ENCODE measurements at regions not wholly inside any gene's neighbourhood (a gene's known extent, or its start where the extent isn't known, plus 50 kb on each side); places are given as distances from the start of the nearest gene placed in this dataset.

GRCh38 chr2:42874949-42875801, 82.8 kb upstream of the HAAO start:
- TF ChIP-seq SPI1 (IDR thresholded peaks at IDR 0.05; ENCODE audit: low read depth, low read length), result no peak
- no peak for TF ChIP-seq POLR2AphosphoS5 (IDR thresholded peaks at IDR 0.05; ENCODE audit: low read depth, low read length)
- TF ChIP-seq PAX5 (IDR thresholded peaks at IDR 0.05; ENCODE audit: insufficient read depth, low read length, severe bottlenecking), result no peak
- no peak for TF ChIP-seq TAF1 (IDR thresholded peaks at IDR 0.05; ENCODE audit: low read depth, low read length)
- no peak for TF ChIP-seq POU2F2 (IDR thresholded peaks at IDR 0.05; ENCODE audit: low read depth, low read length)
- no peak for TF ChIP-seq POLR2A (IDR thresholded peaks at IDR 0.05; ENCODE audit: low read depth, low read length)
- no peak for FAIRE-seq
- DNase-seq (ENCODE audit: insufficient read length, low spot score), result no peak

- FAIRE-seq (no peak), DNase-seq (ENCODE audit: insufficient read length, low spot score) (no peak)
- TF ChIP-seq POLR2AphosphoS5 (IDR thresholded peaks at IDR 0.05; ENCODE audit: low read depth, low read length) (no peak), SPI1 (IDR thresholded peaks at IDR 0.05; ENCODE audit: low read depth, low read length) (no peak), POLR2A (IDR thresholded peaks at IDR 0.05; ENCODE audit: low read depth, low read length) (no peak), POU2F2 (IDR thresholded peaks at IDR 0.05; ENCODE audit: low read depth, low read length) (no peak), TAF1 (IDR thresholded peaks at IDR 0.05; ENCODE audit: low read depth, low read length) (no peak), PAX5 (IDR thresholded peaks at IDR 0.05; ENCODE audit: insufficient read depth, low read length, severe bottlenecking) (no peak)
Measured at GRCh38 chr2:42872721-42873120, 80.3 kb upstream of the HAAO start.

- TF ChIP-seq SPI1 (IDR thresholded peaks at IDR 0.05; ENCODE audit: low read depth, low read length), result no peak
- no peak for TF ChIP-seq POLR2A (IDR thresholded peaks at IDR 0.05; ENCODE audit: low read depth, low read length)
- TF ChIP-seq PAX5 (IDR thresholded peaks at IDR 0.05; ENCODE audit: insufficient read depth, low read length, severe bottlenecking), result no peak
- no peak for TF ChIP-seq POLR2AphosphoS5 (IDR thresholded peaks at IDR 0.05; ENCODE audit: low read depth, low read length)
- no peak for TF ChIP-seq POU2F2 (IDR thresholded peaks at IDR 0.05; ENCODE audit: low read depth, low read length)
- TF ChIP-seq TAF1 (IDR thresholded peaks at IDR 0.05; ENCODE audit: low read depth, low read length), result no peak
- no peak for FAIRE-seq
Measured at GRCh38 chr2:42871372-42871771, 79.0 kb upstream of the HAAO start.

DNA sequence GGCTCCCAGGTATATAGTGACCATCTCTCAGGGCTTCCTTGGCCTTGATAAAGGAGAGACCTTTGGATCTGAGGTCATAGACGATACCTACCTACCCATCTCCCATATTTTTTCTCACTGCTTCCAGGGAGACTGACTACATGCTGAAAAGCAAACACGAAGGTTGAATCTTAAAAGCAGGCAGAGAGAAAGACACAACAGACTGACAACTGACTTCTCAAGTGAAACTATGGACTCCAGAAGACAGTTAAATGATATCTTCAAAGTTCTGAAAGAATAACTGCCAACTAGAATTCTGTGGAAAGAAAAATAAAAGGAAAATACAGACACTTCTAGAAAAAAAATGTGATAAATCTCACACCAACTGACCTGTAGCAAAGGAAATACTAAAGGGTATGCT, 76.5 kb upstream of the HAAO start:
- FAIRE-seq (no peak), DNase-seq (ENCODE audit: insufficient read length, low spot score) (no peak)
- TF ChIP-seq POU2F2 (IDR thresholded peaks at IDR 0.05; ENCODE audit: low read depth, low read length), result no peak
- TF ChIP-seq PAX5 (IDR thresholded peaks at IDR 0.05; ENCODE audit: insufficient read depth, low read length, severe bottlenecking), result no peak
- TF ChIP-seq SPI1 (IDR thresholded peaks at IDR 0.05; ENCODE audit: low read depth, low read length), result no peak
- no peak for TF ChIP-seq POLR2AphosphoS5 (IDR thresholded peaks at IDR 0.05; ENCODE audit: low read depth, low read length)
- TF ChIP-seq TAF1 (IDR thresholded peaks at IDR 0.05; ENCODE audit: low read depth, low read length), result no peak
- TF ChIP-seq POLR2A (IDR thresholded peaks at IDR 0.05; ENCODE audit: low read depth, low read length), result no peak

More at GRCh38 chr2:42871372-42871771, 79.0 kb upstream of the HAAO start:
- DNase-seq (ENCODE audit: insufficient read length, low spot score), result no peak

DNA sequence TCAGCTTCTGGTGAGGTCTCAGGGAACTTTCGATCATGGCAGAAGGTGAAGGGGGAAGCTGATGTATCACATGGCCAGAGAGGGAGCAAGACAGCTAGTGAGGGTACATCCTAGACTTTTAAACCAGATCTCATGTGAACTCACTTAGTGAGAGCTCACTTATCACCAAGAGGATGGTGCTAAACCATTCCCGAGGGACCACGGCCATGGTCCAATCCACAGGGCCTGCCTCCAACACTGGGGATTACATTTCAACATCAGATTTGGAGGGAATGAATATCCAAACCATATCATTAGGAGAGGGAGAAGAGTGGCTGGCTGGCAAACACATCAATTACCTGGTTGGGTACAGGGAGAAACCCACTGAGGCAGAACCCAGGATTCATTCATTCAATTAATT, 75.7 kb upstream of the HAAO start:
- no peak for TF ChIP-seq POU2F2 (IDR thresholded peaks at IDR 0.05; ENCODE audit: low read depth, low read length)
- TF ChIP-seq PAX5 (IDR thresholded peaks at IDR 0.05; ENCODE audit: insufficient read depth, low read length, severe bottlenecking), result no peak
- TF ChIP-seq TAF1 (IDR thresholded peaks at IDR 0.05; ENCODE audit: low read depth, low read length), result no peak
- no peak for TF ChIP-seq SPI1 (IDR thresholded peaks at IDR 0.05; ENCODE audit: low read depth, low read length)
- no peak for TF ChIP-seq POLR2A (IDR thresholded peaks at IDR 0.05; ENCODE audit: low read depth, low read length)
- no peak for TF ChIP-seq POLR2AphosphoS5 (IDR thresholded peaks at IDR 0.05; ENCODE audit: low read depth, low read length)
- DNase-seq (ENCODE audit: insufficient read length, low spot score) (no peak), FAIRE-seq (no peak)

- FAIRE-seq (no peak), DNase-seq (ENCODE audit: insufficient read length, low spot score) (no peak)
- TF ChIP-seq TAF1 (IDR thresholded peaks at IDR 0.05; ENCODE audit: low read depth, low read length), result no peak
- no peak for TF ChIP-seq POLR2AphosphoS5 (IDR thresholded peaks at IDR 0.05; ENCODE audit: low read depth, low read length)
- no peak for TF ChIP-seq POLR2A (IDR thresholded peaks at IDR 0.05; ENCODE audit: low read depth, low read length)
- TF ChIP-seq SPI1 (IDR thresholded peaks at IDR 0.05; ENCODE audit: low read depth, low read length), result no peak
- no peak for TF ChIP-seq PAX5 (IDR thresholded peaks at IDR 0.05; ENCODE audit: insufficient read depth, low read length, severe bottlenecking)
- no peak for TF ChIP-seq POU2F2 (IDR thresholded peaks at IDR 0.05; ENCODE audit: low read depth, low read length)
Measured at GRCh38 chr2:42867093-42868065, 75.0 kb upstream of the HAAO start.

DNA sequence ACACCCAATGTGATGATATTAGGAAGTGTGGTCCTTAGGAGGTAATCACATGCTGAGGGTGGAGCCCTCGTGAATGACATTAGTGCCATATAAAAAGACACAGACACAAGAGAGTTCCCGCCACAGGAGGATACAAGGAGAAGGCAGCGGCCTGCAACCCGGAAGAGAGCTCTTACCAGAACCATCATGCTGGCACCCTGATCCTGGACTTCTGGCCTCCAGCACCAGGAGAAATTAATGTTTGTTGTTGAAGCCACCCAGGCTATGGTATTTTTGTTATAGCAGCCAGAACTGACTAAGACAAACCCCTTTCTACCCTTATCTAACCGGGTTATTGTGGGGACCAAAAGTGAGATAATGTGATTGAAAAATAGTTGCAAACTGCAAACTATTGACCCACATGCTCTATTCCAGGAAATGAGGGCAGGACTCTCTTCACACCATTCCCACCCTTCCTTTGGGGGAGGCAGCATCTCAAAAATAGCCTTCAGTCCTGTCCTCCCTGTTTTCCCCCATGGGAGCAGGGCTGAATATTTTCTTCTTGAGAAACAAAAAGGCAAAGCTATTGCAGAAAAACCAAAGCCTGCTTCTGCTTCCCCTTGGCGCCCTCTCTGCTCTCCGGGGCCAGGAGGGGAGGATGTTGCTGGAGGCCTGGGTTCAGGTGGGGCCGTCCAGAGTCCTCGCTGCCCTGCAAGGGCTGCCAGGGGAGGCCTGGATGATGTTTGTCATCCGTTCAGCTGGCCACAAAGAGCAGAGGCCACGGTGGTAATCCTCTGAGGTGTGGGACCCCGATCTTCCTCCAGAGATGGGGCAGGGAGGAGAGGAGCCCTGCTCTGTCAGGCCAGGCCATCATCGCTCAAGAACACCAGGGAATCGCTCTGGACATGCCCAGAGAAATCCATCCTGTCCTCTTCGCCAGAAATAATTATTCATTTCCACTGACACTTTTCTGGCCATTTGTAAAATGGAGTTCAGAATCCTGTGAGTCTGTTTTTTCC, 73.8 kb upstream of the HAAO start:
- TF ChIP-seq SPI1 (IDR thresholded peaks at IDR 0.05; ENCODE audit: low read depth, low read length) (no peak), TAF1 (IDR thresholded peaks at IDR 0.05; ENCODE audit: low read depth, low read length) (no peak), POU2F2 (IDR thresholded peaks at IDR 0.05; ENCODE audit: low read depth, low read length) (no peak), POLR2A (IDR thresholded peaks at IDR 0.05; ENCODE audit: low read depth, low read length) (no peak), PAX5 (IDR thresholded peaks at IDR 0.05; ENCODE audit: insufficient read depth, low read length, severe bottlenecking) (no peak), POLR2AphosphoS5 (IDR thresholded peaks at IDR 0.05; ENCODE audit: low read depth, low read length) (no peak)
- FAIRE-seq, result no peak
- no peak for DNase-seq (ENCODE audit: insufficient read length, low spot score)

GRCh38 chr2:42864641-42865280, 72.4 kb upstream of the HAAO start:
- no peak for FAIRE-seq
- no peak for TF ChIP-seq POU2F2 (IDR thresholded peaks at IDR 0.05; ENCODE audit: low read depth, low read length)
- TF ChIP-seq POLR2AphosphoS5 (IDR thresholded peaks at IDR 0.05; ENCODE audit: low read depth, low read length), result no peak
- TF ChIP-seq PAX5 (IDR thresholded peaks at IDR 0.05; ENCODE audit: insufficient read depth, low read length, severe bottlenecking), result no peak
- TF ChIP-seq SPI1 (IDR thresholded peaks at IDR 0.05; ENCODE audit: low read depth, low read length), result no peak
- no peak for TF ChIP-seq POLR2A (IDR thresholded peaks at IDR 0.05; ENCODE audit: low read depth, low read length)
- TF ChIP-seq TAF1 (IDR thresholded peaks at IDR 0.05; ENCODE audit: low read depth, low read length), result no peak
- DNase-seq (ENCODE audit: insufficient read length, low spot score), result no peak
